ENCODE measurements at regions not wholly inside any gene's neighbourhood (a gene's known extent, or its start where the extent isn't known, plus 50 kb on each side); places are given as distances from the start of the nearest gene placed in this dataset.

DNA sequence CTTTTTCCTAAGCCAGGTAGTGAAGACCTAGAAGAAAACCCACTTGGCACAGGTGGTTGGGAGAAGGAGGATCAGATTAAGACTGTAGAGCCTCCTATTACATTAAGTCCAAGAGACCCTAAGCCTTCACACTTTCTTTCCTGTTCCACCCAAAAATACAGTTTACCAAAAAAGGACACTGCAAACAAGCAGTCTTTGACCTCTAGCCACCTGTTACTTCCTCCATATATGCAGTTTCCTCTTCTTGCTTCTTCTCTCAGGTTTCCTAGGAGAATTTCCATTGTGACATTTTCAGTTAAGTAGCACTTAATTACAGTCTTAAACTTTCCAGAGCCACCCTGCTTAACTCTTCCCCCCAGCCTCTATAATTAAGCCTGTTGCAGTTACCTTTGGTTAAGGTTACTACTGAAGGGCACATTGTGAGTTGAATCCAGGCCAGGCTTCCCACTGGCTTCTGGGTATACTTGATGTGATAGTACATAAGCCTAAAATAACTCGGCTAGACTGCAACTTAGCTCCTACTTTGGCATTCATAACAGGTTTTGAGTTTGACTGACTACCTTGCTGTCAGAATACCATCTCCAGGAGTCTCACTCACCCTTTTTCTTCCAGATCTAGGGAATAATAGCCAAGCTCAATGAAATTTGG, 114.2 kb upstream of the UMPS start:
- no peak overlapping the region for H4K5ac ChIP-seq (ENCODE audit: insufficient read length, low read depth, low read length)
- no peak overlapping the region for H3K23ac ChIP-seq (ENCODE audit: insufficient read length)
- no peak overlapping the region for H3K4ac ChIP-seq (replicated peaks; ENCODE audit: insufficient read length, low read depth, low read length)
- H2BK120ac ChIP-seq (replicated peaks; ENCODE audit: low read depth, low read length) = no peak overlapping the region
- no peaks in the 10 kb centered on the region for H3K36me3 ChIP-seq (ENCODE audit: control insufficient read depth in 2 of 4, insufficient read depth in 4 of 4, low read length in 3 of 4)
- H3K18ac ChIP-seq (ENCODE audit: extremely low read depth, low read length) = no peak overlapping the region
- H4K8ac ChIP-seq (ENCODE audit: extremely low read depth, insufficient read depth, low read length) = no peak overlapping the region
- no peak overlapping the region for H3K9ac ChIP-seq (replicated peaks in 1 of 4; ENCODE audit: extremely low read depth in 1 of 4, low read depth in 3 of 4, low read length in 3 of 4)
- no peak overlapping the region for H3K4me2 ChIP-seq (ENCODE audit: insufficient read depth in 1 of 2, low read depth in 2 of 2, low read length in 2 of 2)
- DNase-seq (ENCODE audit: low read depth in 1 of 2, low spot score in 2 of 2) = no peak
- H4K91ac ChIP-seq (replicated peaks; ENCODE audit: insufficient read length, low read length) = no peak overlapping the region
- H2AK5ac ChIP-seq (ENCODE audit: low read depth, low read length) = no peak overlapping the region
- H4K20me1 ChIP-seq (replicated peaks in 1 of 2; ENCODE audit: control insufficient read depth in 1 of 2, insufficient read depth in 2 of 2, low read length in 2 of 2) = no peaks in the 10 kb centered on the region
- no peak overlapping the region for H3K4me3 ChIP-seq (ENCODE audit: extremely low read depth in 1 of 4, insufficient read depth in 2 of 4, low read depth in 3 of 4, low read length in 4 of 4)
- H3K4me1 ChIP-seq (replicated peaks in 1 of 4; ENCODE audit: control insufficient read depth in 3 of 4, insufficient read depth in 4 of 4, low read length in 3 of 4) = peaks cover 0 to 4% (median 0%) of the 10 kb centered on the region in 4 experiments; a peak in 1 of 7 replicates
- H3K79me1 ChIP-seq (ENCODE audit: low read depth, low read length) = no peaks in the 10 kb centered on the region
- no peaks in the 10 kb centered on the region for H3K23me2 ChIP-seq (ENCODE audit: low read depth, low read length)
- no peaks in the 10 kb centered on the region for H3K79me2 ChIP-seq (ENCODE audit: control insufficient read depth in 1 of 2, insufficient read depth in 2 of 2, low read length in 2 of 2)
- FAIRE-seq = no peak
- no peaks in the 10 kb centered on the region for H3K27me3 ChIP-seq (replicated peaks in 1 of 4; ENCODE audit: control insufficient read depth in 3 of 4, extremely low read depth in 1 of 4, insufficient read depth in 3 of 4, low read length in 3 of 4)
- no peak overlapping the region for H3K27ac ChIP-seq (ENCODE audit: low read depth, low read length)
- no peaks in the 10 kb centered on the region for H3K9me3 ChIP-seq (ENCODE audit: insufficient read depth in 2 of 2, low read depth in 1 of 2, low read length in 1 of 2)
- no peak overlapping the region for H2BK5ac ChIP-seq (ENCODE audit: low read depth, low read length)
- ChIA-PET POLR2A (ENCODE audit: partially characterized antibody) (no interaction called here), CTCF (ENCODE audit: partially characterized antibody) (interaction anchor here (0.5 to 2.0 kb wide), 4 partner anchors 14 to 56 kb away, joined by 3 to 7 read pairs (median 4); no protein-coding TSS in a partner anchor)
- no peak overlapping the region for H2BK15ac ChIP-seq (ENCODE audit: low read length)
- 94% methylated on average over 1 of the region's 1 CpG; no CpG with 5 or more reads in 1 of the 2 experiments for WGBS, 2 experiments (ENCODE audit: extremely low coverage in 1 of 2, insufficient coverage in 1 of 2, insufficient read length in 1 of 2, insufficient replicate concordance in 2 of 2, low coverage in 1 of 2, low lambda C conversion rate in 2 of 2, missing lambda C conversion rate in 1 of 2)
- no peak overlapping the region for H3K14ac ChIP-seq (ENCODE audit: insufficient read length)
- TF ChIP-seq SRF (IDR thresholded peaks at IDR 0.05; ENCODE audit: low read depth, low read length) (no peak), YY1 (IDR thresholded peaks at IDR 0.05; ENCODE audit: low read depth, low read length) (no peak), NANOG (IDR thresholded peaks at IDR 0.05; ENCODE audit: insufficient read depth, low read depth, low read length, poor library complexity, severe bottlenecking) (no peak), E2F6 (IDR thresholded peaks at IDR 0.05) (no peak), BCL11A (IDR thresholded peaks at IDR 0.05; ENCODE audit: low read depth in 2 of 2, low read length in 2 of 2) (no peak), RNF2 (IDR thresholded peaks at IDR 0.05; ENCODE audit: borderline replicate concordance, low read depth, low read length, missing control alignments, poor library complexity, severe bottlenecking) (no peak), SP2 (IDR thresholded peaks at IDR 0.05; ENCODE audit: low read length) (no peak), JUN (IDR thresholded peaks at IDR 0.05; ENCODE audit: low read depth, low read length) (no peak), EP300 (IDR thresholded peaks at IDR 0.05; ENCODE audit: borderline replicate concordance in 1 of 2, low read depth in 2 of 2, low read length in 2 of 2) (no peak), MAX (IDR thresholded peaks at IDR 0.05) (no peak)
- H3K56ac ChIP-seq (replicated peaks; ENCODE audit: insufficient read length, low read depth, low read length) = no peak overlapping the region
- H2AFZ ChIP-seq (ENCODE audit: low read length) = no peak overlapping the region
- H2BK20ac ChIP-seq (ENCODE audit: low read length) = no peak overlapping the region
- H2BK12ac ChIP-seq (ENCODE audit: low read depth, low read length) = no peak overlapping the region
